IMR-90 (cell line): ENCODE measurements at regions not wholly inside any gene's neighbourhood (a gene's known extent, or its start where the extent isn't known, plus 50 kb on each side); places are given as distances from the start of the nearest gene placed in this dataset.
A peak's percentile ranks its signal among the peaks of the same experiment; 100 is the strongest.

Experiments used
- ATAC-seq: fragments of 200-7000 bp; cut with Tn5 transposase; 2 replicates; pipeline ENCODE4 v1.9.1; 2020; ENCODE audit warnings: low read depth, mild to moderate bottlenecking, moderate library complexity
- BruUV-seq: library from RNA; stranded (reverse); fragments of 400-500 nt; replicated peaks from 2 replicates; lab custom pipeline; 2021; lab: Mats Ljungman, UMichigan
- CTCF ChIA-PET: fragments of 300-600 bp; formaldehyde crosslinking; extraction: SDS; loops from one replicate; lab custom pipeline; 2021; ENCODE audit warnings: antibody characterized with exemption; lab: Yijun Ruan, JAX
- POLR2A ChIA-PET: fragments of 300-600 bp; sonication (Branson Sonifier 250); formaldehyde crosslinking; loops from one replicate; lab custom pipeline; 2022; ENCODE audit warnings: antibody characterized with exemption; ENCODE audit not compliant: unreplicated experiment; lab: Charles Lee
- DNase-seq: peaks from one replicate; pipeline ENCODE4 v3.0.0; 2013
- H2AFZ ChIP-seq: replicated peaks from 2 replicates; pipeline ENCODE3; 2013; ENCODE audit warnings: low read length, mild to moderate bottlenecking; ENCODE audit not compliant: poor library complexity
- H2AK5ac ChIP-seq: 2 replicates; pipeline ENCODE4 v1.6.1; 2013; ENCODE audit warnings: low read depth, low read length, inconsistent platforms
- H2AK9ac ChIP-seq: replicated peaks from 2 replicates; pipeline ENCODE3; 2013; ENCODE audit warnings: mild to moderate bottlenecking, low read depth, low read length, moderate library complexity; ENCODE audit not compliant: poor library complexity
- H2BK120ac ChIP-seq: 2 replicates; pipeline ENCODE4 v1.6.1; 2013; ENCODE audit warnings: low read depth, low read length, inconsistent platforms
- H2BK15ac ChIP-seq: 3 replicates; pipeline ENCODE4 v1.6.1; 2013; ENCODE audit warnings: low read depth, low read length, inconsistent platforms
- H2BK20ac ChIP-seq: 2 replicates; pipeline ENCODE4 v1.6.1; 2013; ENCODE audit warnings: low read depth, mild to moderate bottlenecking, inconsistent platforms, low read length, moderate library complexity
- H2BK5ac ChIP-seq: 2 replicates; pipeline ENCODE4 v1.6.1; 2013; ENCODE audit warnings: mild to moderate bottlenecking, low read depth, low read length, inconsistent platforms; ENCODE audit not compliant: poor library complexity, severe bottlenecking
- H3K14ac ChIP-seq: replicated peaks from 2 replicates; pipeline ENCODE4 v1.6.1; 2013; ENCODE audit warnings: low read depth, low read length, inconsistent platforms
- H3K18ac ChIP-seq: 2 replicates; pipeline ENCODE4 v1.6.1; 2013; ENCODE audit warnings: low read depth, low read length, control low read depth
- H3K23ac ChIP-seq: 2 replicates; pipeline ENCODE4 v1.6.1; 2013; ENCODE audit warnings: low read depth, low read length, inconsistent platforms
- H3K27ac ChIP-seq: 2 replicates; pipeline ENCODE4 v1.5.1; 2013; ENCODE audit warnings: mild to moderate bottlenecking, control low read depth, low read length; ENCODE audit not compliant: insufficient read depth
- H3K27me3 ChIP-seq: 2 replicates; pipeline ENCODE4 v1.6.1; 2013; ENCODE audit warnings: low read length; ENCODE audit not compliant: control insufficient read depth, insufficient read depth
- H3K36me3 ChIP-seq: 2 replicates; pipeline ENCODE4 v1.6.1; 2013; ENCODE audit warnings: low read length, mixed read lengths; ENCODE audit not compliant: control insufficient read depth, insufficient read depth
- H3K4ac ChIP-seq: 2 replicates; pipeline ENCODE4 v1.6.1; 2013; ENCODE audit warnings: low read depth, low read length, inconsistent platforms
- H3K4me1 ChIP-seq: 2 replicates; pipeline ENCODE4 v1.6.1; 2013; ENCODE audit warnings: low read length, mixed read lengths; ENCODE audit not compliant: control insufficient read depth, insufficient read depth
- H3K4me2 ChIP-seq: 2 replicates; pipeline ENCODE4 v1.6.1; 2013; ENCODE audit warnings: low read depth, mild to moderate bottlenecking, control low read depth, low read length, moderate library complexity
- H3K4me3 ChIP-seq: 2 replicates; pipeline ENCODE4 v1.5.1; 2013; ENCODE audit warnings: low read depth, mild to moderate bottlenecking, control low read depth, low read length, moderate library complexity; ENCODE audit not compliant: insufficient read depth
- H3K56ac ChIP-seq: 2 replicates; pipeline ENCODE4 v1.6.1; 2013; ENCODE audit warnings: low read length, inconsistent platforms; ENCODE audit not compliant: insufficient read depth; ENCODE audit errors: extremely low read depth
- H3K79me1 ChIP-seq, 2 experiments: 2 replicates each; pipeline ENCODE4 v1.6.1; 2013; ENCODE audit warnings: low read length in 2 of 2, inconsistent platforms in 1 of 2, low read depth in 1 of 2
- H3K9ac ChIP-seq: 2 replicates; pipeline ENCODE4 v1.6.1; 2013; ENCODE audit warnings: low read depth, low read length, control low read depth
- H3K9me1 ChIP-seq: 2 replicates; pipeline ENCODE4 v1.6.1; 2013; ENCODE audit warnings: low read length, inconsistent platforms; ENCODE audit not compliant: insufficient read depth
- H3K9me3 ChIP-seq: 2 replicates; pipeline ENCODE4 v1.6.1; 2013; ENCODE audit warnings: low read length; ENCODE audit not compliant: control insufficient read depth, insufficient read depth
- H4K20me1 ChIP-seq: 2 replicates; pipeline ENCODE4 v1.6.1; 2013; ENCODE audit warnings: low read length, inconsistent platforms; ENCODE audit not compliant: insufficient read depth
- H4K5ac ChIP-seq: 2 replicates; pipeline ENCODE4 v1.6.1; 2013; ENCODE audit warnings: mild to moderate bottlenecking, low read depth, low read length, control low read depth
- H4K8ac ChIP-seq, 2 experiments: 2 replicates each; pipeline ENCODE4 v1.6.1; 2013; ENCODE audit warnings: low read depth in 2 of 2, low read length in 2 of 2, control low read depth in 1 of 2, inconsistent platforms in 1 of 2
- H4K91ac ChIP-seq: 2 replicates; pipeline ENCODE4 v1.6.1; 2013; ENCODE audit warnings: low read depth, low read length, inconsistent platforms; ENCODE audit not compliant: insufficient read depth
- CEBPB ChIP-seq: IDR thresholded peaks from 2 replicates; pipeline ENCODE4 v1.6.1; 2012; ENCODE audit warnings: low read depth, low read length, improper control_type of control experiment
- RCOR1 ChIP-seq: IDR thresholded peaks from 2 replicates; pipeline ENCODE4 v1.6.1; 2012; ENCODE audit warnings: mild to moderate bottlenecking, low read length, improper control_type of control experiment; ENCODE audit not compliant: insufficient replicate concordance
- WGBS, 2 experiments: methylation state at CpG; one replicate each; pipeline versions ENCODE4 v1.1.5 to v1.1.7; 2013; ENCODE audit warnings: missing lambda C conversion rate in 2 of 2; ENCODE audit not compliant: insufficient read length in 1 of 2; ENCODE audit errors: extremely low coverage in 2 of 2; 5-methylcytosine and 5-hydroxymethylcytosine counted together
- dilution Hi-C: fragments of 300-500 bp; cut with HindIII; formaldehyde crosslinking; loops from one replicate; pipeline ENCODE4 v1.14.3; 2018; ENCODE audit warnings: low sequenced_read_pairs; ENCODE audit not compliant: unreplicated experiment
- in situ Hi-C: fragments of 300-500 bp; cut with MboI; formaldehyde crosslinking; loops from 3 replicates; pipeline ENCODE4 v1.14.3; 2019; ENCODE audit warnings: low sequenced_read_pairs, inconsistent platforms, mixed read lengths
- intact Hi-C: fragments of 100-400 bp; cut with micrococcal nuclease; formaldehyde crosslinking; loops from 2 replicates; pipeline ENCODE4 v1.10.0; 2022

GRCh38 chr7:17408904-17409290 lies 110.4 kb downstream of the AHR start:
- H3K27ac ChIP-seq = no peak overlapping the region

More at GRCh38 chr7:17408904-17409290, 110.4 kb downstream of the AHR start:
- Histone ChIP-seq H2BK5ac (peak overlapping the region; percentile 78), H3K4me3 (no peak overlapping the region), H4K91ac (no peak overlapping the region), H3K9ac (no peak overlapping the region), H3K4ac (no peak overlapping the region), H2AFZ (no peak overlapping the region), H2AK9ac (no peak overlapping the region), H2BK20ac (no peak overlapping the region), H2AK5ac (no peak overlapping the region), H4K5ac (no peak overlapping the region), H3K36me3 (no peaks in the 10 kb centered on the region), H3K56ac (no peak overlapping the region), H2BK15ac (no peak overlapping the region), H3K4me1 (peaks cover 13% of the 10 kb centered on the region), H4K20me1 (no peaks in the 10 kb centered on the region), H3K18ac (no peak overlapping the region), H2BK120ac (no peak overlapping the region), H3K14ac (no peak overlapping the region), H3K27me3 (no peaks in the 10 kb centered on the region), H3K4me2 (peak overlapping the region; percentile 61; the same call in 1 of the 2 replicates), H3K79me1 (no peaks in the 10 kb centered on the region), H3K9me1 (0 out of 2 replicates have a peak, but pooled peaks cover 2% of the 10 kb centered on the region), H3K23ac (no peak overlapping the region), H3K9me3 (no peaks in the 10 kb centered on the region), H4K8ac (no peak overlapping the region)
- WGBS, 2 experiments = no CpG with 5 or more reads among the region's 4 CpGs
- DNase-seq (peak; percentile 46), ATAC-seq (peak; percentile 27)
- intact Hi-C loops (loop anchor here (5.0 kb wide), 2 partner anchors 102 to 422 kb away; no protein-coding TSS in a partner anchor), dilution Hi-C loops (no loop called here), in situ Hi-C loops (no loop called here)
- TF ChIP-seq CEBPB (peak; percentile 28; the same call in 1 of the 2 replicates), RCOR1 (no peak)
- BruUV-seq = no TSS peak
- ChIA-PET CTCF (interaction anchor here (0.6 to 0.9 kb wide), 2 partner anchors 9 to 76 kb away, joined by 3 read pairs; no protein-coding TSS in a partner anchor), POLR2A (no interaction called here)
